ENCODE measurements at regions not wholly inside any gene's neighbourhood (a gene's known extent, or its start where the extent isn't known, plus 50 kb on each side); places are given as distances from the start of the nearest gene placed in this dataset.

DNA sequence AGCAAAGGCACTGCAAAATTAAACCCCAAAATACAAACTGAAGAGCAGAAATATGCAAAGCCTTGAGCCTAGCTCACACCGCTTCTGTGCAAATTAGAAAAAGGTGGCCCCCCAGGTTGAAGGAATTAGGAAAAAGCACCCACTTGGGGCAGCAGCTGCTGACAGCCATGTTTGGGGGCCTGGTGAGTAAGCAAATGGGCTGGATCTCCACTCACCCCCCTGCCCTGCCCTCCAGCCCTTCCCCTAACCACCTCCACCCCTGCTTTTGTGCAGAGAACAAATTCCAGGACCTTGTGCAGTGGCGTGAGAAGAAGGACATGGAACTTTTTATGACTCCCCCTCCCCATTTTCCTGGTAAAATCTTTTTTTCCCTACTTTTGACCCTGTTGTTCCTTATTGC, 92.0 kb upstream of the DNAH5 start:
- H3K36me3 ChIP-seq (ENCODE audit: control insufficient read depth, insufficient read depth, low read length), result no peaks in the 10 kb centered on the region
- peak; percentile 35 for DNase-seq (ENCODE audit: low read depth)
- FAIRE-seq, result no peak
- no peaks in the 10 kb centered on the region for H3K27me3 ChIP-seq (ENCODE audit: control insufficient read depth, insufficient read depth, low read length)
- TF ChIP-seq, protein P1, sequence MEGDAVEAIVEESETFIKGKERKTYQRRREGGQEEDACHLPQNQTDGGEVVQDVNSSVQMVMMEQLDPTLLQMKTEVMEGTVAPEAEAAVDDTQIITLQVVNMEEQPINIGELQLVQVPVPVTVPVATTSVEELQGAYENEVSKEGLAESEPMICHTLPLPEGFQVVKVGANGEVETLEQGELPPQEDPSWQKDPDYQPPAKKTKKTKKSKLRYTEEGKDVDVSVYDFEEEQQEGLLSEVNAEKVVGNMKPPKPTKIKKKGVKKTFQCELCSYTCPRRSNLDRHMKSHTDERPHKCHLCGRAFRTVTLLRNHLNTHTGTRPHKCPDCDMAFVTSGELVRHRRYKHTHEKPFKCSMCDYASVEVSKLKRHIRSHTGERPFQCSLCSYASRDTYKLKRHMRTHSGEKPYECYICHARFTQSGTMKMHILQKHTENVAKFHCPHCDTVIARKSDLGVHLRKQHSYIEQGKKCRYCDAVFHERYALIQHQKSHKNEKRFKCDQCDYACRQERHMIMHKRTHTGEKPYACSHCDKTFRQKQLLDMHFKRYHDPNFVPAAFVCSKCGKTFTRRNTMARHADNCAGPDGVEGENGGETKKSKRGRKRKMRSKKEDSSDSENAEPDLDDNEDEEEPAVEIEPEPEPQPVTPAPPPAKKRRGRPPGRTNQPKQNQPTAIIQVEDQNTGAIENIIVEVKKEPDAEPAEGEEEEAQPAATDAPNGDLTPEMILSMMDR (IDR thresholded peaks at IDR 0.05; ENCODE audit: insufficient read depth, low read length, severe bottlenecking), result no peak
- H3K4me3 ChIP-seq (ENCODE audit: low read depth, low read length), result no peak overlapping the region

DNA sequence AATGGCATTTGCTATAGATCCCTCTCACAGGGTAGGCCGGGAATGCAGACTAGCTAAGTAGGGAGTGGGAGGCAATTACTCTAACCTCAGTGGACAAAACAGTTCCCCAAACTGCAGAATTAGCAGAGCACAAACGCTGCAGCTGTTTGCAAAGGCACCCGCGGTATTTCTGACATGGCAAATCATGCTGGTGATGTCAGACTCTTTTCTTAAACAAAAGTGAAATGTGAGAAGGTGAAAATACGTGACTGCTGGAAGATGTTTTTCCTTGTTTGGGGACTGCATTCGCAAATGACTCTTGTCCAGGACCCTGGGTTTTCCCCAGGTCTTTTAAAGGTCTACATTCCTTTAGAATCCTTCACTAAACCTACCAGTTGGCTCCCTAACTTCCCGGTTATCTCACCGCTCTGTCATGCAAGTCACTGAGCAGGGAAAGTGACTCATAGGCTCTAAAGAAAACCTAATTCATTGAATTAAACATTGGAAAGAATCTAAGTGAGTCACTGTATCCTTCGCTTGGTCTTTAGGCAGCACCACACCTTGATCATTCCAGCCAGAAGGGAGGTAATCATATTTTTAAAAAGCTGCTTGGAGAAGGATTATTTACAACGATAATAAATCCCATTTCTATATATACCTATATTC, 91.5 kb upstream of the DNAH5 start:
- H3K27me3 ChIP-seq (ENCODE audit: control insufficient read depth, insufficient read depth, low read length), result no peaks in the 10 kb centered on the region
- no peaks in the 10 kb centered on the region for H3K36me3 ChIP-seq (ENCODE audit: control insufficient read depth, insufficient read depth, low read length)
- no peak overlapping the region for H3K4me3 ChIP-seq (ENCODE audit: low read depth, low read length)
- TF ChIP-seq, protein P1 (IDR thresholded peaks at IDR 0.05; ENCODE audit: insufficient read depth, low read length, severe bottlenecking), result no peak
- DNase-seq (ENCODE audit: low read depth) (peak; percentile 100), FAIRE-seq (no peak)

DNA sequence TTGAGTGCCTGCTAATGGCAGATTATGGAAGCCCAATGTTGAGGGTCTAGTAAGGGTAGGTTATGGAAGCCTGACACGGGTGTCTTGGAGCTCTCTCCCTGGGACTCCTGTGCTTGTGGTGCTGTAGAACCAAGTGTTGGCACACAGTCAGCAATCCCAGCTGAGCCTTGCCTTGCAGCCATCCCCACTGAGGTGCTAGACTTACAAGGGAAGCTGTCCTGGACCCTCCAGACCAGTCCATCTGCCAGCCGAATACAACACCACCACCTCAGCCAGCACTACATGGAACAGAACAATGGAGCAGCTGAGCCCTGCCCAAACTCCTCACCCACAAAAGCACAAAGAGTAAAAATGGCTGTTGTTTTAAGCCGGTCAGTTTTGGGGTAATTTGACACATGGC, 90.5 kb upstream of the DNAH5 start:
- Histone ChIP-seq H3K27me3 (ENCODE audit: control insufficient read depth, insufficient read depth, low read length) (no peaks in the 10 kb centered on the region), H3K36me3 (ENCODE audit: control insufficient read depth, insufficient read depth, low read length) (no peaks in the 10 kb centered on the region), H3K4me3 (ENCODE audit: low read depth, low read length) (no peak overlapping the region)
- FAIRE-seq (no peak), DNase-seq (ENCODE audit: low read depth) (no peak)
- TF ChIP-seq, protein P1 (IDR thresholded peaks at IDR 0.05; ENCODE audit: insufficient read depth, low read length, severe bottlenecking), result no peak

DNA sequence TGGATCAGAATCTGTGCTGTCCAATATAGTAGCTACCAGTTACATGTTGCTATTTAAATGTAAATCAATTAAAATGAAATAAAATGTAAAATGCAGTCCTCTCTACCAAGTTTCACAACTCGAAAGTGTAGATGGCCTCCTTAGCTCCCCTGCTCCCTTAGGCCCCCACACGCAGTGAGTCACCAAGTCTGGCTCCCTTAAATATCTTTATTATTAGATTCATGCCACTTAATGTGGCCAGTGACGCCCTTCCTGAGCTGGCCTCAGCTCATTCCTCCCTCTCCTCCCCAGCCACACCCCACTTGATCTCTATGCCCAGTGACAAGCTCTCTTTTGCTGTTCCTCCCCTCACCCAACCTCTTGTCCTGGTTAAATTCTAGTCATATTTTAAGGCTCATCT, 88.4 kb upstream of the DNAH5 start:
- Histone ChIP-seq H3K4me3 (ENCODE audit: low read depth, low read length) (no peak overlapping the region), H3K36me3 (ENCODE audit: control insufficient read depth, insufficient read depth, low read length) (no peaks in the 10 kb centered on the region), H3K27me3 (ENCODE audit: control insufficient read depth, insufficient read depth, low read length) (no peaks in the 10 kb centered on the region)
- no peak for FAIRE-seq
- DNase-seq (ENCODE audit: low read depth), result peak; percentile 28
- TF ChIP-seq, protein P1 (IDR thresholded peaks at IDR 0.05; ENCODE audit: insufficient read depth, low read length, severe bottlenecking), result no peak

DNA sequence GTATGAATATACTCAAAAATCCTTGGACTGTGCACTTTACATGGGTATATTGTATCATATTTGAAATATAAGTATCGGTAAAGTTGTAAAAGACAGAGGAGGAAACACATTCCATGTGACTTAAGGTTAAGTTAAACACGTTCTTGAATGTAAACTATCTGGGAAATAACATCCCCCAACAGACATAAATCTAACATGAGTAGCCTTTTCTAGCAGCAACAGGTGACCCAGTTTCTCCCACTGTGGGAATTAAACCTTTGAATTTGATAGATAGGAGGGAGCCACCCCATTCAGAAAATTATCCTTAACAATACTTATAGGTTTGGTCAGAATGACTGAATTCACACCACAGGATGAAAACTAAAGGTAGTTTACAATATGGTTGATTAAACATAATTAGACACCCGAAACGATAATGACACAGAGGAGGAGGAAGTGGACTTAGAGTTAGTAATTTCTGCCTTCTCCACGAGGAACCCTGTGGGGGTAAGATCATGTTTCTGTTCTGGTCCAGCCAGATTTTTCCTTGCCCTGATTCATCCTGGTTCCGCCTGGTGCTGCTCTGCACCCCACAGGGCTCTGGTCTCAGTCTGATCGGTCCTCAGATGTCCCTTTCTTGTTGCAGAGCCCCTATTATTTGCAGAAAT, 84.6 kb upstream of the DNAH5 start:
- FAIRE-seq (no peak), DNase-seq (ENCODE audit: low read depth) (peak; percentile 36)
- no peak overlapping the region for H3K4me3 ChIP-seq (ENCODE audit: low read depth, low read length)
- TF ChIP-seq, protein P1 (IDR thresholded peaks at IDR 0.05; ENCODE audit: insufficient read depth, low read length, severe bottlenecking), result no peak
- no peaks in the 10 kb centered on the region for H3K27me3 ChIP-seq (ENCODE audit: control insufficient read depth, insufficient read depth, low read length)
- no peaks in the 10 kb centered on the region for H3K36me3 ChIP-seq (ENCODE audit: control insufficient read depth, insufficient read depth, low read length)

Measured in bronchial epithelial cell (primary cell).